Peyer's patch (tissue), 4 donors: ENCODE measurements at regions not wholly inside any gene's neighbourhood (a gene's known extent, or its start where the extent isn't known, plus 50 kb on each side); places are given as distances from the start of the nearest gene placed in this dataset.

ENCODE experiments used
- DNase-seq, 3 donors: peaks; one replicate each; pipeline ENCODE4 v3.0.0-alpha.2; 2017 to 2019
- H3K27ac ChIP-seq, 4 donors: fragments of 200-600 bp; sonication (generic); one replicate each; pipeline ENCODE4 v1.5.1; 2016 to 2019
- H3K27me3 ChIP-seq, 2 donors: fragments of 200-600 bp; sonication (generic); one replicate each; pipeline ENCODE4 v1.5.1; 2019
- H3K36me3 ChIP-seq, 3 donors: fragments of 200-600 bp; sonication (generic); one replicate each; pipeline ENCODE4 v1.5.1; 2016 to 2019
- H3K4me1 ChIP-seq, 4 donors: fragments of 200-600 bp; sonication (generic); one replicate each; pipeline ENCODE4 v1.5.1; 2016 to 2019
- H3K4me3 ChIP-seq, 4 donors: fragments of 200-600 bp; sonication (generic); 1 replicate in 3 of 4; 2 replicates in 1 of 4; pipeline ENCODE4 v1.5.1; 2016 to 2019; ENCODE audit warnings: mild to moderate bottlenecking in 1 of 4
- H3K9me3 ChIP-seq, 4 donors: fragments of 200-600 bp; sonication (generic); one replicate each; pipeline ENCODE4 v1.5.1; 2016 to 2019; ENCODE audit warnings: mild to moderate bottlenecking in 1 of 4
- POLR2A ChIP-seq, 2 donors: fragments of 450-650 bp; IDR thresholded peaks; one replicate each; pipeline ENCODE4 v1.5.1; 2017; ENCODE audit warnings: antibody characterized with exemption in 2 of 2, mild to moderate bottlenecking in 2 of 2, moderate library complexity in 2 of 2
- TF ChIP-seq, protein P1 (sequence below), 6 experiments: fragments of 450-650 bp in 4 of 6; fragments of 200-600 bp in 2 of 6; sonication (generic) in 1 of 6; IDR thresholded peaks; one replicate each; pipeline ENCODE4 v1.5.1; 2017 to 2019; ENCODE audit warnings: antibody characterized with exemption in 6 of 6, mild to moderate bottlenecking in 3 of 6, moderate library complexity in 1 of 6

DNA sequence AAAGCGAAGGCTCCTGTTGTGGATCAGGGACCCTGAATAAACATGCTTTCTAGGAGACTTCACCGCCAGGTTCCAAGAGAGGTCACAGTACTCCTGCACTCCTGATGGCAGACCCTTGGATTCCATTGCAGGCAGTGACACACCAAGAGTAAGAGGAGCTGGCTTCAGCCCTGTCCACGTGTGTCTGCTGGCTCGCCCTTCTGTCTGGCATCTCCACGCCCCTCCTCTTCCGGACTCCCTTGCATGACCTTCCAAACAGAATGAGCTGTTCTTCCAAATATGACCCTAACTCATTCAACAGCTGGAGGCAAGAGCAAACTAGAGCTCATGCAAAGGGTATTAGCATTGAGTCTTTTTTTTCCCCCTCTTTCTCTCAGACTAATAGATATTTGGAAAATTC is 233.0 kb upstream of the PLEKHG7 start:
- no peaks in the 10 kb centered on the region for H3K36me3 ChIP-seq
- peak in 1 of 3 donors; percentile 27 for DNase-seq
- TF ChIP-seq, protein P1, sequence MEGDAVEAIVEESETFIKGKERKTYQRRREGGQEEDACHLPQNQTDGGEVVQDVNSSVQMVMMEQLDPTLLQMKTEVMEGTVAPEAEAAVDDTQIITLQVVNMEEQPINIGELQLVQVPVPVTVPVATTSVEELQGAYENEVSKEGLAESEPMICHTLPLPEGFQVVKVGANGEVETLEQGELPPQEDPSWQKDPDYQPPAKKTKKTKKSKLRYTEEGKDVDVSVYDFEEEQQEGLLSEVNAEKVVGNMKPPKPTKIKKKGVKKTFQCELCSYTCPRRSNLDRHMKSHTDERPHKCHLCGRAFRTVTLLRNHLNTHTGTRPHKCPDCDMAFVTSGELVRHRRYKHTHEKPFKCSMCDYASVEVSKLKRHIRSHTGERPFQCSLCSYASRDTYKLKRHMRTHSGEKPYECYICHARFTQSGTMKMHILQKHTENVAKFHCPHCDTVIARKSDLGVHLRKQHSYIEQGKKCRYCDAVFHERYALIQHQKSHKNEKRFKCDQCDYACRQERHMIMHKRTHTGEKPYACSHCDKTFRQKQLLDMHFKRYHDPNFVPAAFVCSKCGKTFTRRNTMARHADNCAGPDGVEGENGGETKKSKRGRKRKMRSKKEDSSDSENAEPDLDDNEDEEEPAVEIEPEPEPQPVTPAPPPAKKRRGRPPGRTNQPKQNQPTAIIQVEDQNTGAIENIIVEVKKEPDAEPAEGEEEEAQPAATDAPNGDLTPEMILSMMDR (IDR thresholded peaks at IDR 0.05) = no peak
- TF ChIP-seq POLR2A (IDR thresholded peaks at IDR 0.05) = no peak
- no peak overlapping the region for H3K4me3 ChIP-seq
- H3K4me1 ChIP-seq = peaks cover 0 to 10% (median 2%) of the 10 kb centered on the region in 4 donors
- H3K9me3 ChIP-seq = no peaks in the 10 kb centered on the region
- no peaks in the 10 kb centered on the region for H3K27me3 ChIP-seq
- H3K27ac ChIP-seq = peak overlapping the region in 2 of 4 donors; percentile 75 to 76

DNA sequence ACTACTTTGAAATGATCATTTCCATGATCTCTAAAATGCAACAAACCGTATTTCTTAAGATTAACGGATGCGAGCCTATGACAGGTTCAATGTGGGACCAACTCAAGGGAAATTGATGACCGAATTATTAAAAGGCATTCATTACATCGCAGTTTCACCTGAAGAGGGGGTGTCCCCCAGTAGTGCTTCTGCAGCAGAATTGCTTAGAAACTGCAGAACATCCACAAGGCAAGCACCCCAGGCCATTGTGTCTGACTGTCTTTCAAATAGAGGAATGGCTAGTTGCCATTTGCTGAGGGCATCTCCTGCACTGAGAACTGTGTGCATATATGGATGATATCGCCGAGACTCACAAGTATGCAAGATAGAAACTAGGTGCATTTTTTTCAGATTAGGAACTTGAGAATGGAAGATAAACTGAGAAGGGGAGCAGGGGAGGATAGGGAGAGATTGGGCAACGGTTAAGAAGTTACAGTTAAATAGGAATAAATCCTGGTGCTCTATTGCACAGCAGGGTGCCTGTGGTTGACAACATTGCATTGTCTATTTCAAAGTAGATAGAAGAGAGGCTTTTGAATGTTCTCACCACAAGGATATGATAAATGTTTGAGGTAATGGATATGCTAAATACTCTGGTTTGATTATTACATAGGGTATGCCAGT is 234.3 kb upstream of the PLEKHG7 start:
- Histone ChIP-seq H3K27me3 (no peaks in the 10 kb centered on the region), H3K4me1 (peaks cover 0 to 17% (median 2%) of the 10 kb centered on the region in 4 donors), H3K4me3 (peak overlapping the region in 1 of 4 donors; percentile 44), H3K36me3 (no peaks in the 10 kb centered on the region), H3K27ac (peak overlapping the region in 2 of 4 donors; percentile 75 to 76), H3K9me3 (no peaks in the 10 kb centered on the region)
- DNase-seq = peak in 1 of 3 donors; percentile 35
- TF ChIP-seq POLR2A (IDR thresholded peaks at IDR 0.05) = no peak
- TF ChIP-seq, protein P1 (IDR thresholded peaks at IDR 0.05) = no peak

DNA sequence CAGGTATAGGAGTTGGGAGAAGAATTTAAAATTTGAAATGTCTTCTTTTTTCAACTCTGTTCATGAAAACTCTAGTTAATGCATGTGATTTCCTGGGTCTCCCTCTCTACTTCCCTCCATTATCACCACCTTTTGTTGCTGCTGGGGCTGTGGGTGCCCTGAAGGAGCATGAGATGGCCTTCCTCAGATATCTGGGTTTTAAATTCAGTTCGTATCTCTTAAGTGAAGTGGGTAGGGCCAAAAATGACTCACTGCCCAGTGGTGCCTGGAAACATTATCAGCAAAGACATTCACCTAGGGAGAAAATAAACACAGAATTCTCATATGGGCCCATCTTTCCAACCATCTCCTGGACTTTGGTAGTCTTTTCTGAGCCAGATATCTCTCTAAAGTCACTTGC is 234.9 kb upstream of the PLEKHG7 start:
- no peaks in the 10 kb centered on the region for H3K36me3 ChIP-seq
- peak overlapping the region in 2 of 4 donors; percentile 20 to 44 for H3K4me3 ChIP-seq
- DNase-seq = peak in 2 of 3 donors; percentile 45 to 57
- H3K27me3 ChIP-seq = no peaks in the 10 kb centered on the region
- no peaks in the 10 kb centered on the region for H3K9me3 ChIP-seq
- H3K27ac ChIP-seq = peak overlapping the region in 3 of 4 donors; percentile 36 to 76 (median 75)
- peaks cover 0 to 23% (median 2%) of the 10 kb centered on the region in 4 donors for H3K4me1 ChIP-seq
- TF ChIP-seq POLR2A (IDR thresholded peaks at IDR 0.05) = no peak
- TF ChIP-seq, protein P1 (IDR thresholded peaks at IDR 0.05) = no peak

DNA sequence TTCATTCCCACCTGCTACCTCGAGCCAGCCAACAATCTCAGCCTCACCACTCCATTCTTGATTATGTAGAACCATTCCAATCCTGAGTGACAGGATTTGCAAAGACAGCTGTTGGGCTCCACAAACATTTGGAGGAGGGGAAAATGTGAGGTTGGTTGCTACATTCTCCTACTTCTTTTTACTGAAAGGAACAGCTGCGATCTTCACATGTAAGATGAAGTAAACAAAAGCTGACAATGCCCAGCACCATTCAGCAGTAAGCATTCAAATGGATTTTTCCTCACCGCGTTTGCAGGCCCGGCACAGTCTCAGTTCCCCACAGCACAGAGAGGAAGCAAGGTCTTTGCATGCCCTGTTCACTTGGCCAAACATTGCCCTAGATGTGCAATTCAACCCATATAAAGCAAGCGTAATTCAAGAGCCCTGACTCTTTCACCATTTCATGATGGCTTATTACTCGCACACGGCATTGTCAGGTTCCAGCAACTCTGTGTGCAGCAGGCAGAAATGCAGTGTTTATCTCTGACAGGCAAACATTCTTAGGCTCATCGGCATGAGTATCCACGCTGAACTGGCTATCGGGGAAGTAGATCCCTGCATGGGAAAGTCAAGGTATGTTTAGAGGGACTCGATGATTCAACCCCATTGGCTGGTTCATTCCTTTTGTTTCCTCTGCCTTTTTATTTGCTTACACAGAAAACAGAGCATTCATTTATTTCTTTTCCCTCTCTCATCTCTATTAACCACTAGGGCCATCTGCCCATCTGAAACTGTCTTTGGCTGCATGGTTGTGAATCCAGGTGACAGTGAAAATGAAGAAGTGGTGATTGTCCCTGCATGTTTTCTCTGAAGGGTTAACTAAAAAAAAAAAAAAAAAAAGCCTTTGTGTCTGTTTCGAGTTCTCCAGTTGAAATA is 236.1 kb upstream of the PLEKHG7 start:
- Histone ChIP-seq H3K4me1 (peaks cover 0 to 24% (median 2%) of the 10 kb centered on the region in 4 donors), H3K4me3 (peak overlapping the region in 2 of 4 donors; percentile 20 to 44), H3K27ac (peak overlapping the region; percentile 36 to 76 (median 58)), H3K27me3 (no peaks in the 10 kb centered on the region), H3K36me3 (no peaks in the 10 kb centered on the region), H3K9me3 (no peaks in the 10 kb centered on the region)
- DNase-seq = peak in 2 of 3 donors; percentile 78 to 87
- TF ChIP-seq POLR2A (IDR thresholded peaks at IDR 0.05) = peak in 1 of 2 donors; percentile 11
- TF ChIP-seq, protein P1 (IDR thresholded peaks at IDR 0.05) = peak in 1 of 6 experiments; percentile 9

DNA sequence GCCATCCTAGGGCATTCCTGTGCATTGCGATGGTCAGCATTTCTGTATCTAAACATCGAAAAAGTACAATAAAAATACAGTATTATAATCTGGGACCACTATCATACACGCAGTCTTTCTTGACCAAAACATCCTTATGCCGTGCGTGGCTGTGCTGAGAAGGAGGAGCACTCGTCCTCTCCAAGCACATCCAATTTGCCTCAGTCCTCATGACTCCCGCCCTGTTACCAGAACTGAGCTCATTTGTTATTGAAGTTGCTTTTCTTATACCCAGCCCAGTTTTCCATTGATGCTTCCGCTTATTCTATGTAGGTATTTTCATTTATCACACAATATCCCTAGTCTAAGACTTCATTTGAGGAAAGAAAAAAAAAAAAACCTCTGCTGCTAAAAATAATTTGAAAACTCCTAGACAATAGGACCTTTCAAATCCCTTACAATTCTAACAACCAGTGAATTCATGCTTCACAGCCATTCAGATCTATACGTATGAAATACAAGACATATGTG is 236.9 kb upstream of the PLEKHG7 start:
- peak overlapping the region in 3 of 4 donors; percentile 36 to 76 (median 75) for H3K27ac ChIP-seq
- H3K4me3 ChIP-seq = peak overlapping the region in 2 of 4 donors; percentile 20 to 44
- peaks cover 0 to 18% (median 2%) of the 10 kb centered on the region in 4 donors for H3K4me1 ChIP-seq
- H3K36me3 ChIP-seq = no peaks in the 10 kb centered on the region
- no peaks in the 10 kb centered on the region for H3K27me3 ChIP-seq
- TF ChIP-seq, protein P1 (IDR thresholded peaks at IDR 0.05) = no peak
- no peak for TF ChIP-seq POLR2A (IDR thresholded peaks at IDR 0.05)
- H3K9me3 ChIP-seq = no peaks in the 10 kb centered on the region
- no peak for DNase-seq
